GM18499 (cell line): ENCODE measurements at regions not wholly inside any gene's neighbourhood (a gene's known extent, or its start where the extent isn't known, plus 50 kb on each side); places are given as distances from the start of the nearest gene placed in this dataset.
"Not testable (repeated sequence)": the region's sequence is repeated elsewhere in the genome, so short reads cannot be mapped to it uniquely, and the experiment has no call there.

Experiments used
- ATAC-seq: cut with Tn5 transposase; IDR thresholded peaks from one replicate; pipeline ENCODE4 v1.9.1; 2021; ENCODE audit warnings: moderate number of reproducible peaks; ENCODE audit not compliant: insufficient read depth, unreplicated experiment

- ATAC-seq: no peak
Measured at GRCh38 chr6:1445650-1446330, 56.4 kb downstream of the FOXF2 start.

GRCh38 chr6:1449896-1450295 is 60.5 kb downstream of the FOXF2 start:
- ATAC-seq: no peak

- no peak for ATAC-seq
Measured at GRCh38 chr6:1453024-1453423, 63.6 kb downstream of the FOXF2 start.

- ATAC-seq: not testable (repeated sequence)
Measured at GRCh38 chr6:1456816-1457215, 67.4 kb downstream of the FOXF2 start.

GRCh38 chr6:1461207-1461606 is 71.8 kb downstream of the FOXF2 start:
- ATAC-seq: no peak

- no peak for ATAC-seq
Measured at GRCh38 chr6:1461736-1462135, 72.4 kb downstream of the FOXF2 start.

GRCh38 chr6:1463275-1463674 is 73.9 kb downstream of the FOXF2 start:
- no peak for ATAC-seq

GRCh38 chr6:1463751-1464426 is 74.5 kb downstream of the FOXF2 start:
- ATAC-seq: no peak

- no peak for ATAC-seq
Measured at GRCh38 chr6:1464781-1465370, 75.5 kb downstream of the FOXF2 start.

- ATAC-seq: no peak
Measured at GRCh38 chr6:1468126-1468525, 78.8 kb downstream of the FOXF2 start.

GRCh38 chr6:1470040-1470439 is 80.7 kb downstream of the FOXF2 start:
- ATAC-seq: no peak

GRCh38 chr6:1472643-1473042 is 83.3 kb downstream of the FOXF2 start:
- no peak for ATAC-seq

GRCh38 chr6:1473166-1473565 is 83.8 kb downstream of the FOXF2 start:
- ATAC-seq: no peak

- no peak for ATAC-seq
Measured at GRCh38 chr6:1473598-1473997, 84.2 kb downstream of the FOXF2 start.

GRCh38 chr6:1474205-1474604 is 84.8 kb downstream of the FOXF2 start:
- no peak for ATAC-seq

- ATAC-seq: no peak
Measured at GRCh38 chr6:1475174-1475573, 85.8 kb downstream of the FOXF2 start.

GRCh38 chr6:1477432-1478090 is 88.2 kb downstream of the FOXF2 start:
- ATAC-seq: no peak

GRCh38 chr6:1478163-1478826 is 88.9 kb downstream of the FOXF2 start:
- ATAC-seq: not testable (repeated sequence)

GRCh38 chr6:1479095-1479494 is 89.7 kb downstream of the FOXF2 start:
- ATAC-seq: no peak

GRCh38 chr6:1479601-1480221 is 90.3 kb downstream of the FOXF2 start:
- no peak for ATAC-seq
